Loucy (cell line): ENCODE measurements at regions not wholly inside any gene's neighbourhood (a gene's known extent, or its start where the extent isn't known, plus 50 kb on each side); places are given as distances from the start of the nearest gene placed in this dataset.

Experiments used
- H2AFZ ChIP-seq: fragments of 200-600 bp; sonication (generic); 2 replicates; pipeline ENCODE4 v1.6.0; 2016; ENCODE audit warnings: antibody characterized with exemption, mild to moderate bottlenecking, low read length, moderate library complexity
- H3F3A ChIP-seq: fragments of 200-600 bp; 2 replicates; pipeline ENCODE4 v1.6.0; 2016; ENCODE audit warnings: antibody characterized with exemption, low read depth, mild to moderate bottlenecking
- H3K27me3 ChIP-seq: fragments of 200-600 bp; sonication (generic); 2 replicates; pipeline ENCODE4 v1.6.1; 2014; ENCODE audit warnings: low read length, mild to moderate bottlenecking; ENCODE audit not compliant: insufficient read depth, poor library complexity, severe bottlenecking
- H3K36me3 ChIP-seq: fragments of 200-600 bp; sonication (generic); 2 replicates; pipeline ENCODE4 v1.6.1; 2016; ENCODE audit warnings: low read length; ENCODE audit not compliant: insufficient read depth
- H3K4me1 ChIP-seq: fragments of 200-600 bp; sonication (generic); 2 replicates; pipeline ENCODE4 v1.5.1; 2014; ENCODE audit warnings: low read length, mild to moderate bottlenecking; ENCODE audit not compliant: insufficient read depth, poor library complexity, severe bottlenecking
- H3K4me2 ChIP-seq: fragments of 200-600 bp; sonication (generic); 2 replicates; pipeline ENCODE4 v1.6.0; 2014; ENCODE audit warnings: antibody characterized with exemption, low read length, low read depth, mild to moderate bottlenecking; ENCODE audit not compliant: poor library complexity, severe bottlenecking
- H3K4me3 ChIP-seq: fragments of 200-600 bp; sonication (generic); 2 replicates; pipeline ENCODE4 v1.5.1; 2014; ENCODE audit warnings: low read length, mild to moderate bottlenecking, mixed read lengths; ENCODE audit not compliant: poor library complexity, severe bottlenecking
- H3K79me2 ChIP-seq: fragments of 200-600 bp; sonication (generic); 2 replicates; pipeline ENCODE4 v1.6.1; 2014; ENCODE audit warnings: low read length; ENCODE audit not compliant: insufficient read depth
- H3K9ac ChIP-seq: fragments of 200-600 bp; sonication (generic); 2 replicates; pipeline ENCODE4 v1.6.0; 2014; ENCODE audit warnings: mild to moderate bottlenecking, low read depth, low read length, moderate library complexity; ENCODE audit not compliant: poor library complexity, severe bottlenecking
- H3K9me2 ChIP-seq: fragments of 200-600 bp; sonication (generic); replicated peaks from 2 replicates; pipeline ENCODE4 v1.6.1; 2016; ENCODE audit warnings: low read depth, low read length, mixed read lengths
- H3K9me3 ChIP-seq: fragments of 200-600 bp; sonication (generic); 2 replicates; pipeline ENCODE4 v1.6.1; 2014; ENCODE audit warnings: mild to moderate bottlenecking, antibody characterized with exemption, low read length, low read depth; ENCODE audit not compliant: insufficient read depth
- H4K20me1 ChIP-seq: fragments of 200-600 bp; sonication (generic); 2 replicates; pipeline ENCODE4 v1.6.0; 2014; ENCODE audit warnings: antibody characterized with exemption, low read length, mild to moderate bottlenecking; ENCODE audit not compliant: insufficient read depth, poor library complexity, severe bottlenecking
- CTCF ChIP-seq: fragments of 200-600 bp; sonication (generic); conservative IDR thresholded peaks from 2 replicates; pipeline ENCODE4 v1.5.1; 2014; ENCODE audit warnings: mild to moderate bottlenecking, antibody characterized with exemption, low read length
- EZH2phosphoT487 ChIP-seq: fragments of 200-600 bp; IDR thresholded peaks from 2 replicates; pipeline ENCODE4 v1.6.1; 2018; ENCODE audit warnings: antibody characterized with exemption, mild to moderate bottlenecking, moderate library complexity, borderline replicate concordance

- Histone ChIP-seq H4K20me1 (no peaks in the 10 kb centered on the region), H3K4me2 (no peak overlapping the region), H3K4me3 (no peak overlapping the region), H3K9me2 (0 out of 2 replicates have a peak, but pooled peaks cover 5% of the 10 kb centered on the region), H2AFZ (no peak overlapping the region), H3F3A (no peaks in the 10 kb centered on the region), H3K27me3 (no peaks in the 10 kb centered on the region), H3K79me2 (no peaks in the 10 kb centered on the region), H3K36me3 (no peaks in the 10 kb centered on the region), H3K9me3 (no peaks in the 10 kb centered on the region), H3K4me1 (no peaks in the 10 kb centered on the region), H3K9ac (no peak overlapping the region)
- no peak for TF ChIP-seq CTCF
- no peak for TF ChIP-seq EZH2phosphoT487
These were observed 211.3 kb downstream of the GPD2 start for GRCh38 chr2:156647377-156648010.

GRCh38 chr2:156648522-156648921, 212.3 kb downstream of the GPD2 start:
- Histone ChIP-seq H3K9me3 (no peaks in the 10 kb centered on the region), H3K79me2 (no peaks in the 10 kb centered on the region)

GRCh38 chr2:156649596-156649995, 213.4 kb downstream of the GPD2 start:
- H2AFZ ChIP-seq, result no peak overlapping the region

More at GRCh38 chr2:156648522-156648921, 212.3 kb downstream of the GPD2 start:
- no peaks in the 10 kb centered on the region for H4K20me1 ChIP-seq
- no peak overlapping the region for H2AFZ ChIP-seq
- H3K27me3 ChIP-seq, result no peaks in the 10 kb centered on the region
- no peaks in the 10 kb centered on the region for H3K4me1 ChIP-seq
- no peak overlapping the region for H3K4me2 ChIP-seq
- H3K9ac ChIP-seq, result no peak overlapping the region
- no peaks in the 10 kb centered on the region for H3F3A ChIP-seq
- H3K4me3 ChIP-seq, result no peak overlapping the region
- H3K9me2 ChIP-seq, result no peaks in the 10 kb centered on the region
- H3K36me3 ChIP-seq, result no peaks in the 10 kb centered on the region
- TF ChIP-seq EZH2phosphoT487 (no peak), CTCF (no peak)

More at GRCh38 chr2:156649596-156649995, 213.4 kb downstream of the GPD2 start:
- Histone ChIP-seq H3K79me2 (no peaks in the 10 kb centered on the region), H3K9me3 (no peaks in the 10 kb centered on the region), H3K36me3 (no peaks in the 10 kb centered on the region), H3K4me1 (no peaks in the 10 kb centered on the region), H3K9ac (no peak overlapping the region), H4K20me1 (no peaks in the 10 kb centered on the region), H3K27me3 (no peaks in the 10 kb centered on the region), H3K9me2 (no peaks in the 10 kb centered on the region), H3K4me2 (no peak overlapping the region), H3K4me3 (no peak overlapping the region), H3F3A (no peaks in the 10 kb centered on the region)
- TF ChIP-seq CTCF (no peak), EZH2phosphoT487 (no peak)
